ENCODE measurements at regions not wholly inside any gene's neighbourhood (a gene's known extent, or its start where the extent isn't known, plus 50 kb on each side); places are given as distances from the start of the nearest gene placed in this dataset.

DNA sequence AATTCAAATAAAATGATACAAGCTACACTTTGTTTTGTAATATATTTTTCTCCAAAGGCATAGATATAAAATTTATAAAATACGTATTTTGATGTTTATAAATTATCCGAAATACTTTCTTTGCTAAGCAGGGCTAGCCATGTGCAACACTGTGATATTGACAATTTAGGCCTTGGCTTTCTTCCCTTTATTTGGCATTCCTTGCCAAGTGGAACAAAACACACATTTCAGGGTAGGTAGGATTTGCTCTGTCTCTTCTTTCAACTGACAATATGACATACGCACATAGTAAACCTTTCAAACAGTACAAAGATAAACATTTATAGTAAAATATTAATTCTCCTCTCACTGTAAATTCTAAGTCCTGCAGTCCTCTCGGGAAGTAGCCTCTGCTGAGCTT lies 103.3 kb upstream of the POT1 start:
- DNase-seq (ENCODE audit: low read depth in 2 of 2) = no peak
- TF ChIP-seq, protein P1, sequence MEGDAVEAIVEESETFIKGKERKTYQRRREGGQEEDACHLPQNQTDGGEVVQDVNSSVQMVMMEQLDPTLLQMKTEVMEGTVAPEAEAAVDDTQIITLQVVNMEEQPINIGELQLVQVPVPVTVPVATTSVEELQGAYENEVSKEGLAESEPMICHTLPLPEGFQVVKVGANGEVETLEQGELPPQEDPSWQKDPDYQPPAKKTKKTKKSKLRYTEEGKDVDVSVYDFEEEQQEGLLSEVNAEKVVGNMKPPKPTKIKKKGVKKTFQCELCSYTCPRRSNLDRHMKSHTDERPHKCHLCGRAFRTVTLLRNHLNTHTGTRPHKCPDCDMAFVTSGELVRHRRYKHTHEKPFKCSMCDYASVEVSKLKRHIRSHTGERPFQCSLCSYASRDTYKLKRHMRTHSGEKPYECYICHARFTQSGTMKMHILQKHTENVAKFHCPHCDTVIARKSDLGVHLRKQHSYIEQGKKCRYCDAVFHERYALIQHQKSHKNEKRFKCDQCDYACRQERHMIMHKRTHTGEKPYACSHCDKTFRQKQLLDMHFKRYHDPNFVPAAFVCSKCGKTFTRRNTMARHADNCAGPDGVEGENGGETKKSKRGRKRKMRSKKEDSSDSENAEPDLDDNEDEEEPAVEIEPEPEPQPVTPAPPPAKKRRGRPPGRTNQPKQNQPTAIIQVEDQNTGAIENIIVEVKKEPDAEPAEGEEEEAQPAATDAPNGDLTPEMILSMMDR (IDR thresholded peaks at IDR 0.05; ENCODE audit: low read depth, low read length) = no peak
- H3K4me3 ChIP-seq (replicated peaks in 1 of 2; ENCODE audit: low read depth in 2 of 2, low read length in 2 of 2) = no peak overlapping the region

GRCh38 chr7:125030756-125031387 lies 101.2 kb upstream of the POT1 start:
- no peak overlapping the region for H3K4me3 ChIP-seq (replicated peaks in 1 of 2; ENCODE audit: low read depth in 2 of 2, low read length in 2 of 2)
- TF ChIP-seq, protein P1 (IDR thresholded peaks at IDR 0.05; ENCODE audit: low read depth, low read length) = no peak
- no peak for DNase-seq (ENCODE audit: low read depth in 2 of 2)

GRCh38 chr7:125025620-125026019 lies 96.0 kb upstream of the POT1 start:
- DNase-seq (ENCODE audit: low read depth in 2 of 2) = no peak
- TF ChIP-seq, protein P1 (IDR thresholded peaks at IDR 0.05; ENCODE audit: low read depth, low read length) = no peak
- H3K4me3 ChIP-seq (replicated peaks in 1 of 2; ENCODE audit: low read depth in 2 of 2, low read length in 2 of 2) = no peak overlapping the region

GRCh38 chr7:125020801-125021200 lies 91.2 kb upstream of the POT1 start:
- no peak for DNase-seq (ENCODE audit: low read depth in 2 of 2)
- TF ChIP-seq, protein P1 (IDR thresholded peaks at IDR 0.05; ENCODE audit: low read depth, low read length) = no peak
- no peak overlapping the region for H3K4me3 ChIP-seq (replicated peaks in 1 of 2; ENCODE audit: low read depth in 2 of 2, low read length in 2 of 2)

DNA sequence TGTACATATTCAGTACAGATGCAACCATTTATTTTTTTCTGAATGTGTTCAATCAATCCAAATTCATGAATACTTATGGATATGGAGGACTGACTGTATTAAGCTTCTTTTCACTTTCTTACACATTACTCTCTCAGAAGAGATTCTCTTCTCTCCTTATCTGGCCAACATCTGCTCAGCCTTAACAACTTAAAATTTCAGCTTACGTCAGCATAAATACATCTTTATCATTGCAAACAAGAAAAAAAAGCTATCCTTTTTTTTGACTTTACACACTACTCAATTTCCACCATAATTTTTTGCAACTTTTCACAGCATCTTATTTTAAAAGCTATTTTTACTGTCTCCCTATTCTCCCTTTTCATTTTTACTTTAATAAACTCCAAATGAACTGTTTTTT lies 80.9 kb upstream of the POT1 start:
- H3K4me3 ChIP-seq (replicated peaks in 1 of 2; ENCODE audit: low read depth in 2 of 2, low read length in 2 of 2) = no peak overlapping the region
- TF ChIP-seq, protein P1 (IDR thresholded peaks at IDR 0.05; ENCODE audit: low read depth, low read length) = no peak

DNA sequence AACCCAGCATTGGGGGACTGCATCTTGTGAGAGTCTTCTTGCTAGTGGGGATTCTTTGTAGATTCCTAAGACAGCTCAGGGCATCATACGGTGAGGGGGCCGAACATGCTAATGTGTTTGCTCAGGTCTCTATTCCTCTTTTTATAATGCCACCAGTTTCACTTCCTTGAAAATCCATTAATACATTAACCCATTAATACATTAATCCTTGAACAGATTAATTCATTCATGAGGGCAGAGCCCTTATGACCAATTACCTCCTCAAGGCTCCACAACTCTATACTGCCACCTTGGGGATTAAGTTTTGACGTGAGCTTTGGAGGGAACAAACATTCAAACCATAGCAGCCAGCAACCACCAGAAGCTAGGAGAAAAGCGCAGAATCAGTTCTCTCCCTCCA lies 67.2 kb upstream of the POT1 start:
- no peak overlapping the region for H3K4me3 ChIP-seq (replicated peaks in 1 of 2; ENCODE audit: low read depth in 2 of 2, low read length in 2 of 2)
- TF ChIP-seq, protein P1 (IDR thresholded peaks at IDR 0.05; ENCODE audit: low read depth, low read length) = peak; percentile 26
- DNase-seq (ENCODE audit: low read depth in 2 of 2) = peak in 1 of 2 donors; percentile 49

More for the DNA sequence above, 80.9 kb upstream of the POT1 start:
- no peak for DNase-seq (ENCODE audit: low read depth in 2 of 2)

Measured in cardiac fibroblast (primary cell).